ENCODE measurements at regions not wholly inside any gene's neighbourhood (a gene's known extent, or its start where the extent isn't known, plus 50 kb on each side); places are given as distances from the start of the nearest gene placed in this dataset.

DNA sequence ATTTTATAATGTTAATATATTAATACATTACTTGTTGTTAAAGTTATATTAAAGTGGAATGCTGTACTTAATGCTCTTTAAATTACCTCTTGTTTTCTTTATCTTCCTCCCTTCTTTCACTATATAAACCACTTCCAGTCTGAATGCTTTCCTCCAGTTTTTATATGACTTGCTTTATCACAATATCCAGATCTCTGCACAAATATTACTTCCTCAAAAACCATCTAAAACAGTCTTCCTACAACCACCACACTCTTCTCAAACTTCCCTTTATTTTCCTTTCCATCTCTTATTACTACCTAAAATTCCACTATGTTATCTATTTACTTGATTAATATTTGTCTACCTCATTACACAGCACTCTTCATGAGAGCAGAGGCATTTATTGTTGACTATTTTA lies 956.6 kb downstream of the LRFN5 start (continued):
- TF ChIP-seq TAF1 (IDR thresholded peaks at IDR 0.05; ENCODE audit: borderline replicate concordance, low read depth, low read length): no peak
- TF ChIP-seq, protein P1, sequence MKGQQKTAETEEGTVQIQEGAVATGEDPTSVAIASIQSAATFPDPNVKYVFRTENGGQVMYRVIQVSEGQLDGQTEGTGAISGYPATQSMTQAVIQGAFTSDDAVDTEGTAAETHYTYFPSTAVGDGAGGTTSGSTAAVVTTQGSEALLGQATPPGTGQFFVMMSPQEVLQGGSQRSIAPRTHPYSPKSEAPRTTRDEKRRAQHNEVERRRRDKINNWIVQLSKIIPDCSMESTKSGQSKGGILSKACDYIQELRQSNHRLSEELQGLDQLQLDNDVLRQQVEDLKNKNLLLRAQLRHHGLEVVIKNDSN (IDR thresholded peaks at IDR 0.05; ENCODE audit: borderline replicate concordance, low read depth): no peak
- TF ChIP-seq TCF12 (IDR thresholded peaks at IDR 0.05): no peak
- no peak for TF ChIP-seq POLR2AphosphoS5 (IDR thresholded peaks at IDR 0.05; ENCODE audit: low read depth, low read length)
- TF ChIP-seq, protein P2, sequence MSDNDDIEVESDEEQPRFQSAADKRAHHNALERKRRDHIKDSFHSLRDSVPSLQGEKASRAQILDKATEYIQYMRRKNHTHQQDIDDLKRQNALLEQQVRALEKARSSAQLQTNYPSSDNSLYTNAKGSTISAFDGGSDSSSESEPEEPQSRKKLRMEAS (IDR thresholded peaks at IDR 0.05; ENCODE audit: low read depth): no peak
- no peak for TF ChIP-seq GABPA (IDR thresholded peaks at IDR 0.05; ENCODE audit: low read depth)
- TF ChIP-seq, protein P3, sequence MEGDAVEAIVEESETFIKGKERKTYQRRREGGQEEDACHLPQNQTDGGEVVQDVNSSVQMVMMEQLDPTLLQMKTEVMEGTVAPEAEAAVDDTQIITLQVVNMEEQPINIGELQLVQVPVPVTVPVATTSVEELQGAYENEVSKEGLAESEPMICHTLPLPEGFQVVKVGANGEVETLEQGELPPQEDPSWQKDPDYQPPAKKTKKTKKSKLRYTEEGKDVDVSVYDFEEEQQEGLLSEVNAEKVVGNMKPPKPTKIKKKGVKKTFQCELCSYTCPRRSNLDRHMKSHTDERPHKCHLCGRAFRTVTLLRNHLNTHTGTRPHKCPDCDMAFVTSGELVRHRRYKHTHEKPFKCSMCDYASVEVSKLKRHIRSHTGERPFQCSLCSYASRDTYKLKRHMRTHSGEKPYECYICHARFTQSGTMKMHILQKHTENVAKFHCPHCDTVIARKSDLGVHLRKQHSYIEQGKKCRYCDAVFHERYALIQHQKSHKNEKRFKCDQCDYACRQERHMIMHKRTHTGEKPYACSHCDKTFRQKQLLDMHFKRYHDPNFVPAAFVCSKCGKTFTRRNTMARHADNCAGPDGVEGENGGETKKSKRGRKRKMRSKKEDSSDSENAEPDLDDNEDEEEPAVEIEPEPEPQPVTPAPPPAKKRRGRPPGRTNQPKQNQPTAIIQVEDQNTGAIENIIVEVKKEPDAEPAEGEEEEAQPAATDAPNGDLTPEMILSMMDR (IDR thresholded peaks at IDR 0.05): no peak

DNA sequence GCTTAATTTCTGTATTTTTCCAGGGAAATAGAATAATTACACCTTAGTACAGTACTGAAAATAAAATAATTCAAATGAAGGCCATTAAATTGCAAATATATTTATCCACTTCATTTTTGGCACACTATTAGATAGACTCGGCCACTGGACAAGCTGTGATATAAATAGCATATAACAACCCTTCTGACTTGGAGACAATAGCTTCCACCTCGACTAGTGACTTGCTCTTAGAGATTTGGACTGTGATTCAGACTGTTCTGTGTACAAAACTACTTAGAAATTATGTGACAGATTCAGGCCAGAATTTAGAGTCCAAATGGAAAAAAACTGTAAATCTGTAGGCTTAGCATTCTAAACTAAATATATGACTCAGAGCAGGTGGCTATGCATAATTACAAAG lies 949.9 kb downstream of the LRFN5 start:
- no peaks in the 10 kb centered on the region for H3K9me3 ChIP-seq
- H3K79me2 ChIP-seq (ENCODE audit: insufficient read depth): no peaks in the 10 kb centered on the region
- WGBS (ENCODE audit: low lambda C conversion rate): 3% methylated on average over 2 of the region's 2 CpGs
- ChIA-PET CTCF (no interaction called here), POLR2A (no interaction called here)
- H3K4me1 ChIP-seq (ENCODE audit: control insufficient read depth in 1 of 2, insufficient read depth in 2 of 2, low read depth in 1 of 2, low read length in 1 of 2): no peaks in the 10 kb centered on the region
- no peak for TF ChIP-seq FOSL2 (IDR thresholded peaks at IDR 0.05; ENCODE audit: borderline replicate concordance, low read depth)
- no peaks in the 10 kb centered on the region for H3K27me3 ChIP-seq (ENCODE audit: insufficient read depth)
- H3K9ac ChIP-seq: no peak overlapping the region
- H3K9me2 ChIP-seq: no peaks in the 10 kb centered on the region
- no peaks in the 10 kb centered on the region for H3F3A ChIP-seq (replicated peaks; ENCODE audit: insufficient read depth)
- H3K4me3 ChIP-seq (ENCODE audit: low read depth in 2 of 2, low read length in 1 of 2): no peak overlapping the region
- H3K4me2 ChIP-seq: no peak overlapping the region
- H3K27ac ChIP-seq (ENCODE audit: low read depth in 2 of 2, low read length in 1 of 2): no peak overlapping the region
- no peak for DNase-seq
- H4K20me1 ChIP-seq (ENCODE audit: insufficient read depth): no peaks in the 10 kb centered on the region
- no peak overlapping the region for H2AFZ ChIP-seq (ENCODE audit: low read depth)
- no peaks in the 10 kb centered on the region for H3K36me3 ChIP-seq (replicated peaks in 1 of 2; ENCODE audit: control insufficient read depth in 1 of 2, insufficient read depth in 2 of 2, low read length in 1 of 2)

DNA sequence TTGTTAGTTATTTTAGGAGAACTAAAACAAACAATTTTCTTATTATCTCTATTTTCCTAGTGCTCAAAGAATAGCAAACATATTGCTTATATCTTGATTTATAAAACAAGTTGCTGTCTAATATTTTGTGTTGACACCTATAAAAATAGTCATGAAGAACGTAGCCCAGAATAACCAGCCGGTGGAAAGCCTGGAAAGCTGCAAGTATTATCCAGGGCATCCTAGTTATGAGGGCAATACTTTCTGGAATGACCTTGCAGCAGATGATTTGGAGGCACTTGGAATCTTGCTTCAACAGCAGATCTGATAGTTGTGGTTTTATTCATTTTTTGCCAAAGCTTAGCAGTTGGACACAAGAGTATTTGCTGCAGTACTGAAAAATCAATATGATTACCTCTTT lies 948.7 kb downstream of the LRFN5 start:
- WGBS (ENCODE audit: low lambda C conversion rate): 17% methylated on average over 2 of the region's 2 CpGs
- H3K9ac ChIP-seq: no peak overlapping the region
- H3K27me3 ChIP-seq (ENCODE audit: insufficient read depth): no peaks in the 10 kb centered on the region
- no peaks in the 10 kb centered on the region for H3K36me3 ChIP-seq (replicated peaks in 1 of 2; ENCODE audit: control insufficient read depth in 1 of 2, insufficient read depth in 2 of 2, low read length in 1 of 2)
- H3K9me3 ChIP-seq: no peaks in the 10 kb centered on the region
- H3K9me2 ChIP-seq: no peaks in the 10 kb centered on the region
- TF ChIP-seq TEAD4 (IDR thresholded peaks at IDR 0.05; ENCODE audit: borderline replicate concordance, insufficient read depth) (no peak), POLR2AphosphoS5 (IDR thresholded peaks at IDR 0.05; ENCODE audit: low read depth, low read length) (no peak), YY1 (IDR thresholded peaks at IDR 0.05; ENCODE audit: low read depth) (no peak), GATA2 (CRISPR knock-in tag; IDR thresholded peaks at IDR 0.05) (no peak), NRF1 (IDR thresholded peaks at IDR 0.05; ENCODE audit: low read depth, low read length) (no peak), EP300 (IDR thresholded peaks at IDR 0.05; ENCODE audit: borderline replicate concordance in 1 of 2, low read depth in 1 of 2, low read length in 1 of 2) (no peak)
- H2AFZ ChIP-seq (ENCODE audit: low read depth): no peak overlapping the region
- H3K4me1 ChIP-seq (ENCODE audit: control insufficient read depth in 1 of 2, insufficient read depth in 2 of 2, low read depth in 1 of 2, low read length in 1 of 2): no peaks in the 10 kb centered on the region
- CTCF ChIA-PET: no interaction called here
- DNase-seq: no peak
- POLR2A ChIA-PET: no interaction called here
- no peaks in the 10 kb centered on the region for H3K79me2 ChIP-seq (ENCODE audit: insufficient read depth)
- H3K4me2 ChIP-seq: no peak overlapping the region
- no peaks in the 10 kb centered on the region for H4K20me1 ChIP-seq (ENCODE audit: insufficient read depth)
- no peak overlapping the region for H3K4me3 ChIP-seq (ENCODE audit: low read depth in 2 of 2, low read length in 1 of 2)
- H3F3A ChIP-seq (replicated peaks; ENCODE audit: insufficient read depth): no peaks in the 10 kb centered on the region
- H3K27ac ChIP-seq (ENCODE audit: low read depth in 2 of 2, low read length in 1 of 2): no peak overlapping the region

Data from SK-N-SH (cell line).